WTC11 (cell line): ENCODE measurements at regions not wholly inside any gene's neighbourhood (a gene's known extent, or its start where the extent isn't known, plus 50 kb on each side); places are given as distances from the start of the nearest gene placed in this dataset.

Source experiments
- ATAC-seq: fragments of 200-7000 bp; cut with Tn5 transposase; 2 replicates; pipeline ENCODE4 v1.10.0; 2021; ENCODE audit warnings: mild to moderate bottlenecking, moderate library complexity
- CTCF ChIA-PET: fragments of 300-600 bp; sonication (Branson Sonifier 250); formaldehyde crosslinking; loops from one replicate; lab custom pipeline; 2021; ENCODE audit warnings: antibody characterized with exemption; lab: Charles Lee
- POLR2A ChIA-PET: fragments of 350-600 bp; sonication (Branson Sonifier 250); formaldehyde crosslinking; loops from one replicate; lab custom pipeline; 2021; ENCODE audit warnings: antibody characterized with exemption; lab: Charles Lee
- DNase-seq: peaks from one replicate; pipeline ENCODE4 v3.0.0; 2021; ENCODE audit warnings: low spot score
- H3K27ac Mint-ChIP-seq: 2 replicates; pipeline ENCODE4 v1.8.0; 2021; ENCODE audit warnings: mixed read lengths
- H3K27me3 Mint-ChIP-seq: 2 replicates; pipeline ENCODE4 v1.8.0; 2021; ENCODE audit warnings: low read depth, mild to moderate bottlenecking, moderate library complexity, mixed read lengths
- H3K36me3 Mint-ChIP-seq: 2 replicates; pipeline ENCODE4 v1.8.0; 2021; ENCODE audit warnings: mixed read lengths
- H3K4me1 Mint-ChIP-seq: 2 replicates; pipeline ENCODE4 v1.8.0; 2022; ENCODE audit warnings: mixed read lengths
- H3K4me3 Mint-ChIP-seq: 2 replicates; pipeline ENCODE4 v1.8.0; 2021; ENCODE audit warnings: mild to moderate bottlenecking, moderate library complexity, mixed read lengths
- H3K9me3 Mint-ChIP-seq: 2 replicates; pipeline ENCODE4 v1.8.0; 2021; ENCODE audit warnings: mixed read lengths
- JUN ChIP-seq: sonication (generic); formaldehyde crosslinking; IDR thresholded peaks from 2 replicates; pipeline ENCODE4 v1.8.0; 2023; ENCODE audit warnings: mild to moderate bottlenecking, missing genetic modification reagents
- KAT7 ChIP-seq: sonication (generic); formaldehyde crosslinking; IDR thresholded peaks from 2 replicates; pipeline ENCODE4 v1.8.1; 2023; ENCODE audit warnings: missing genetic modification reagents, mild to moderate bottlenecking, borderline replicate concordance
- MYBL2 ChIP-seq: sonication (generic); formaldehyde crosslinking; IDR thresholded peaks from 2 replicates; pipeline ENCODE4 v1.8.1; 2023; ENCODE audit warnings: mild to moderate bottlenecking, moderate library complexity, missing genetic modification reagents
- RORB ChIP-seq: fragments of 250-450 bp; sonication (Bioruptor Pico); IDR thresholded peaks from 2 replicates; pipeline ENCODE4 v1.9.0; 2021; ENCODE audit warnings: mild to moderate bottlenecking
- SMAD4 ChIP-seq: sonication (generic); formaldehyde crosslinking; IDR thresholded peaks from 2 replicates; pipeline ENCODE4 v1.8.0; 2022; ENCODE audit warnings: mild to moderate bottlenecking, missing genetic modification reagents
- ZNF138 ChIP-seq: sonication (generic); formaldehyde crosslinking; conservative IDR thresholded peaks from 2 replicates; pipeline ENCODE4 v1.8.1; 2022; ENCODE audit warnings: mild to moderate bottlenecking, moderate library complexity, missing genetic modification reagents
- ZNF396 ChIP-seq: fragments of 250-450 bp; sonication (Bioruptor Pico); IDR thresholded peaks from 2 replicates; pipeline ENCODE4 v1.8.0; 2021; ENCODE audit warnings: mild to moderate bottlenecking, moderate library complexity, borderline replicate concordance
- TF ChIP-seq, protein P1 (sequence below): sonication (generic); formaldehyde crosslinking; IDR thresholded peaks from 2 replicates; pipeline ENCODE4 v1.8.0; 2022; ENCODE audit warnings: missing genetic modification reagents
- TF ChIP-seq, protein P2 (sequence below): sonication (generic); formaldehyde crosslinking; IDR thresholded peaks from 2 replicates; pipeline ENCODE4 v1.8.0; 2022; ENCODE audit warnings: mild to moderate bottlenecking, missing genetic modification reagents
- TF ChIP-seq, protein P3 (sequence below): sonication (generic); formaldehyde crosslinking; IDR thresholded peaks from 2 replicates; pipeline ENCODE4 v1.8.0; 2023; ENCODE audit warnings: missing genetic modification reagents
- TF ChIP-seq, protein P4 (sequence below): sonication (generic); formaldehyde crosslinking; IDR thresholded peaks from 2 replicates; pipeline ENCODE4 v1.8.1; 2023; ENCODE audit warnings: mild to moderate bottlenecking, missing genetic modification reagents
- TF ChIP-seq, protein P5 (sequence below): sonication (generic); formaldehyde crosslinking; IDR thresholded peaks from 2 replicates; pipeline ENCODE4 v1.8.1; 2022; ENCODE audit warnings: missing genetic modification reagents, borderline replicate concordance
- TF ChIP-seq, protein P6 (sequence below): sonication (generic); formaldehyde crosslinking; IDR thresholded peaks from 2 replicates; pipeline ENCODE4 v1.8.0; 2022; ENCODE audit warnings: mild to moderate bottlenecking, missing genetic modification reagents
- TF ChIP-seq, protein P7 (sequence below): sonication (generic); formaldehyde crosslinking; IDR thresholded peaks from 2 replicates; pipeline ENCODE4 v1.8.1; 2023; ENCODE audit warnings: mild to moderate bottlenecking, missing genetic modification reagents, borderline replicate concordance
- TF ChIP-seq, protein P8 (sequence below): fragments of 200-600 bp; IDR thresholded peaks from 2 replicates; pipeline ENCODE4 v1.8.0; 2022; ENCODE audit warnings: antibody characterized with exemption

DNA sequence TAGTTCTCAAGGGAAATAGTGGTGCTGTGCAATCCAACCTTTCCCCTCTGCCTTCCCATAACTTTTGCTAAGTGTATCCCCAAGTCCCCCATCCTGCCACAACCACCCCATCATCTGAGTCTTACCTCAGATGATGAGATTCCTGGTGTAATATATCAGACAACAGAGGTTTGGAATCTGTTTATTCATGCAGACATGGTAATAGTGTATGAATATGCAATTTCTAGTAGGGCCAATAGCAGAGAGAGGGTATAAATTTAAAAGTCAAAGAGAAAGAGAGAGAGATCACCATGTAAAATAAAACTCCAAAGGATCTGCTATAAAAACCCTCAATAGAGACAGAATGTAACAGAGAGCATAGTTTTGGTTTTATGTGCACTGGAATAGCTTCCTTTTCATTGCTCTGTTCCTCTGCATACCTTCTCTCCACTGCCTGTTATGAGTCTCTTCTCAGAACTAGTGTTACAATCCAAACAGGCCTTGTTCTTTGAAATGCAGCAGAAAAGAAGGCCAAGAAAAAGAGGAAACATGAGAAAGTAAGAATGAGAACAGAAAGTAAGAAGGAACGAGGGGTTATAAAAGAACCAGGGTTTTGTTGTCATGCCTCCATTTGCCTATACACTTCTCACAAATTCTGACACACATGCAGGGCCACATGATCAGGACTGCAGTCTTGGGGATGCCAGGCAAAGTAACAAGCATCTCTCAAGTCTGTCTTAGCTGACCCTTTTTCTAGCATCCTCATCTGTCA, 278.0 kb downstream of the CETN3 start (continued):
- TF ChIP-seq, protein P1, sequence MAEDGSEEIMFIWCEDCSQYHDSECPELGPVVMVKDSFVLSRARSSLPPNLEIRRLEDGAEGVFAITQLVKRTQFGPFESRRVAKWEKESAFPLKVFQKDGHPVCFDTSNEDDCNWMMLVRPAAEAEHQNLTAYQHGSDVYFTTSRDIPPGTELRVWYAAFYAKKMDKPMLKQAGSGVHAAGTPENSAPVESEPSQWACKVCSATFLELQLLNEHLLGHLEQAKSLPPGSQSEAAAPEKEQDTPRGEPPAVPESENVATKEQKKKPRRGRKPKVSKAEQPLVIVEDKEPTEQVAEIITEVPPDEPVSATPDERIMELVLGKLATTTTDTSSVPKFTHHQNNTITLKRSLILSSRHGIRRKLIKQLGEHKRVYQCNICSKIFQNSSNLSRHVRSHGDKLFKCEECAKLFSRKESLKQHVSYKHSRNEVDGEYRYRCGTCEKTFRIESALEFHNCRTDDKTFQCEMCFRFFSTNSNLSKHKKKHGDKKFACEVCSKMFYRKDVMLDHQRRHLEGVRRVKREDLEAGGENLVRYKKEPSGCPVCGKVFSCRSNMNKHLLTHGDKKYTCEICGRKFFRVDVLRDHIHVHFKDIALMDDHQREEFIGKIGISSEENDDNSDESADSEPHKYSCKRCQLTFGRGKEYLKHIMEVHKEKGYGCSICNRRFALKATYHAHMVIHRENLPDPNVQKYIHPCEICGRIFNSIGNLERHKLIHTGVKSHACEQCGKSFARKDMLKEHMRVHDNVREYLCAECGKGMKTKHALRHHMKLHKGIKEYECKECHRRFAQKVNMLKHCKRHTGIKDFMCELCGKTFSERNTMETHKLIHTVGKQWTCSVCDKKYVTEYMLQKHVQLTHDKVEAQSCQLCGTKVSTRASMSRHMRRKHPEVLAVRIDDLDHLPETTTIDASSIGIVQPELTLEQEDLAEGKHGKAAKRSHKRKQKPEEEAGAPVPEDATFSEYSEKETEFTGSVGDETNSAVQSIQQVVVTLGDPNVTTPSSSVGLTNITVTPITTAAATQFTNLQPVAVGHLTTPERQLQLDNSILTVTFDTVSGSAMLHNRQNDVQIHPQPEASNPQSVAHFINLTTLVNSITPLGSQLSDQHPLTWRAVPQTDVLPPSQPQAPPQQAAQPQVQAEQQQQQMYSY (CRISPR knock-in tag) = no peak
- TF ChIP-seq MYBL2 (CRISPR knock-in tag) (no peak), JUN (CRISPR knock-in tag) (no peak)
- TF ChIP-seq, protein P2, sequence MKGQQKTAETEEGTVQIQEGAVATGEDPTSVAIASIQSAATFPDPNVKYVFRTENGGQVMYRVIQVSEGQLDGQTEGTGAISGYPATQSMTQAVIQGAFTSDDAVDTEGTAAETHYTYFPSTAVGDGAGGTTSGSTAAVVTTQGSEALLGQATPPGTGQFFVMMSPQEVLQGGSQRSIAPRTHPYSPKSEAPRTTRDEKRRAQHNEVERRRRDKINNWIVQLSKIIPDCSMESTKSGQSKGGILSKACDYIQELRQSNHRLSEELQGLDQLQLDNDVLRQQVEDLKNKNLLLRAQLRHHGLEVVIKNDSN = no peak
- TF ChIP-seq, protein P3, sequence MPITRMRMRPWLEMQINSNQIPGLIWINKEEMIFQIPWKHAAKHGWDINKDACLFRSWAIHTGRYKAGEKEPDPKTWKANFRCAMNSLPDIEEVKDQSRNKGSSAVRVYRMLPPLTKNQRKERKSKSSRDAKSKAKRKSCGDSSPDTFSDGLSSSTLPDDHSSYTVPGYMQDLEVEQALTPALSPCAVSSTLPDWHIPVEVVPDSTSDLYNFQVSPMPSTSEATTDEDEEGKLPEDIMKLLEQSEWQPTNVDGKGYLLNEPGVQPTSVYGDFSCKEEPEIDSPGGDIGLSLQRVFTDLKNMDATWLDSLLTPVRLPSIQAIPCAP (CRISPR knock-in tag) = no peak
- TF ChIP-seq, protein P4, sequence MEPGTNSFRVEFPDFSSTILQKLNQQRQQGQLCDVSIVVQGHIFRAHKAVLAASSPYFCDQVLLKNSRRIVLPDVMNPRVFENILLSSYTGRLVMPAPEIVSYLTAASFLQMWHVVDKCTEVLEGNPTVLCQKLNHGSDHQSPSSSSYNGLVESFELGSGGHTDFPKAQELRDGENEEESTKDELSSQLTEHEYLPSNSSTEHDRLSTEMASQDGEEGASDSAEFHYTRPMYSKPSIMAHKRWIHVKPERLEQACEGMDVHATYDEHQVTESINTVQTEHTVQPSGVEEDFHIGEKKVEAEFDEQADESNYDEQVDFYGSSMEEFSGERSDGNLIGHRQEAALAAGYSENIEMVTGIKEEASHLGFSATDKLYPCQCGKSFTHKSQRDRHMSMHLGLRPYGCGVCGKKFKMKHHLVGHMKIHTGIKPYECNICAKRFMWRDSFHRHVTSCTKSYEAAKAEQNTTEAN = no peak

DNA sequence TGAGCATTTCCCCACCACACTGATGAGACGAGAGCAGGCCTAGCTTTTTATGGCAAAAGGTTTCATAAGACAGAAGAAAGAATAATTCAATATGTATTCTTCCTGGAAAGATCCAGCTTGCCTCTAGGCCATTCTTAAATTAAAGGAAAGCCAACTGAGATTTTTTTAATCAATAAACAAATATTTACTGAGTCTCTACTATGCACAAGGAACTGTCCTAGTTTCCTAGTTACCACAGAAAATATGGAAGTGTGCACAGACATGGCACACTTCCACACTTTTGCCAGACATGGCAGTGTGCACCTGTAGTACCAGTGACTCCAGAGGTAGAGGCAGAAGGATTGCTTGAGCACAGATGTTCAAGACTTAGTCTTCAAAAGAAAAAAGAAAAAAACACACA, 281.0 kb downstream of the CETN3 start:
- DNase-seq (no peak), ATAC-seq (no peak)
- ChIA-PET POLR2A (no interaction called here), CTCF (no interaction called here)
- Mint-ChIP-seq H3K4me1 (peaks cover 11% of the 10 kb centered on the region), H3K9me3 (no peaks in the 10 kb centered on the region), H3K27me3 (no peaks in the 10 kb centered on the region), H3K27ac (no peak overlapping the region), H3K36me3 (no peaks in the 10 kb centered on the region), H3K4me3 (no peak overlapping the region)
- TF ChIP-seq ZNF138 (CRISPR knock-in tag) = no peak
- TF ChIP-seq, protein P5, sequence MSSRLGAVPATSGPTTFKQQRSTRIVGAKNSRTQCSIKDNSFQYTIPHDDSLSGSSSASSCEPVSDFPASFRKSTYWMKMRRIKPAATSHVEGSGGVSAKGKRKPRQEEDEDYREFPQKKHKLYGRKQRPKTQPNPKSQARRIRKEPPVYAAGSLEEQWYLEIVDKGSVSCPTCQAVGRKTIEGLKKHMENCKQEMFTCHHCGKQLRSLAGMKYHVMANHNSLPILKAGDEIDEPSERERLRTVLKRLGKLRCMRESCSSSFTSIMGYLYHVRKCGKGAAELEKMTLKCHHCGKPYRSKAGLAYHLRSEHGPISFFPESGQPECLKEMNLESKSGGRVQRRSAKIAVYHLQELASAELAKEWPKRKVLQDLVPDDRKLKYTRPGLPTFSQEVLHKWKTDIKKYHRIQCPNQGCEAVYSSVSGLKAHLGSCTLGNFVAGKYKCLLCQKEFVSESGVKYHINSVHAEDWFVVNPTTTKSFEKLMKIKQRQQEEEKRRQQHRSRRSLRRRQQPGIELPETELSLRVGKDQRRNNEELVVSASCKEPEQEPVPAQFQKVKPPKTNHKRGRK = no peak

DNA sequence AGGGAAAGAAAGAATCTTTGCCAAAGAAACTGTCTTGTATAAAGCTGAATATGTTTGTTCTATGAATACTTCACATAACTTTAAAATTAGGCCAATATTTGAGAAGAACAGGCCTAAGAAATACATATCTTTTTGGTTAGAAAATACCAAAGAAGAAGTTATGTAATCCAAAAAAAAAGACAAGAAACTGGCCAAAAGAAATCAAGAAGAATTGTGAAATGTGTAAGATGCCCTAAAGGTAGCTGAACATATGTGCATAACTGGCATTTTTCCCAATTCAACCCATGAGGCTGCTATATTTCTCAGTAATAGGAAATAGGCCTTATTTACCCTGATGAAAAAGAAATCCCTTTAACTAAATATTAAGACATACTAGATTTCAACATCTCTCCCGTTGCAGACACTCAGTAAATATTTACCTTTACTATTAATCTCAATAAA, 290.0 kb downstream of the CETN3 start:
- Mint-ChIP-seq H3K36me3 (no peaks in the 10 kb centered on the region), H3K4me3 (no peak overlapping the region), H3K27me3 (no peaks in the 10 kb centered on the region), H3K4me1 (no peaks in the 10 kb centered on the region), H3K27ac (no peak overlapping the region), H3K9me3 (no peaks in the 10 kb centered on the region)
- POLR2A ChIA-PET = no interaction called here
- DNase-seq = no peak
- ATAC-seq = no peak
- CTCF ChIA-PET = interaction anchor here (0.7 kb wide), 1 partner anchor 1390 kb away, joined by 3 read pairs; no protein-coding TSS in a partner anchor
- no peak for TF ChIP-seq SMAD4 (CRISPR knock-in tag)
- TF ChIP-seq, protein P6, sequence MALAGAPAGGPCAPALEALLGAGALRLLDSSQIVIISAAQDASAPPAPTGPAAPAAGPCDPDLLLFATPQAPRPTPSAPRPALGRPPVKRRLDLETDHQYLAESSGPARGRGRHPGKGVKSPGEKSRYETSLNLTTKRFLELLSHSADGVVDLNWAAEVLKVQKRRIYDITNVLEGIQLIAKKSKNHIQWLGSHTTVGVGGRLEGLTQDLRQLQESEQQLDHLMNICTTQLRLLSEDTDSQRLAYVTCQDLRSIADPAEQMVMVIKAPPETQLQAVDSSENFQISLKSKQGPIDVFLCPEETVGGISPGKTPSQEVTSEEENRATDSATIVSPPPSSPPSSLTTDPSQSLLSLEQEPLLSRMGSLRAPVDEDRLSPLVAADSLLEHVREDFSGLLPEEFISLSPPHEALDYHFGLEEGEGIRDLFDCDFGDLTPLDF (CRISPR knock-in tag) = no peak
- TF ChIP-seq, protein P7, sequence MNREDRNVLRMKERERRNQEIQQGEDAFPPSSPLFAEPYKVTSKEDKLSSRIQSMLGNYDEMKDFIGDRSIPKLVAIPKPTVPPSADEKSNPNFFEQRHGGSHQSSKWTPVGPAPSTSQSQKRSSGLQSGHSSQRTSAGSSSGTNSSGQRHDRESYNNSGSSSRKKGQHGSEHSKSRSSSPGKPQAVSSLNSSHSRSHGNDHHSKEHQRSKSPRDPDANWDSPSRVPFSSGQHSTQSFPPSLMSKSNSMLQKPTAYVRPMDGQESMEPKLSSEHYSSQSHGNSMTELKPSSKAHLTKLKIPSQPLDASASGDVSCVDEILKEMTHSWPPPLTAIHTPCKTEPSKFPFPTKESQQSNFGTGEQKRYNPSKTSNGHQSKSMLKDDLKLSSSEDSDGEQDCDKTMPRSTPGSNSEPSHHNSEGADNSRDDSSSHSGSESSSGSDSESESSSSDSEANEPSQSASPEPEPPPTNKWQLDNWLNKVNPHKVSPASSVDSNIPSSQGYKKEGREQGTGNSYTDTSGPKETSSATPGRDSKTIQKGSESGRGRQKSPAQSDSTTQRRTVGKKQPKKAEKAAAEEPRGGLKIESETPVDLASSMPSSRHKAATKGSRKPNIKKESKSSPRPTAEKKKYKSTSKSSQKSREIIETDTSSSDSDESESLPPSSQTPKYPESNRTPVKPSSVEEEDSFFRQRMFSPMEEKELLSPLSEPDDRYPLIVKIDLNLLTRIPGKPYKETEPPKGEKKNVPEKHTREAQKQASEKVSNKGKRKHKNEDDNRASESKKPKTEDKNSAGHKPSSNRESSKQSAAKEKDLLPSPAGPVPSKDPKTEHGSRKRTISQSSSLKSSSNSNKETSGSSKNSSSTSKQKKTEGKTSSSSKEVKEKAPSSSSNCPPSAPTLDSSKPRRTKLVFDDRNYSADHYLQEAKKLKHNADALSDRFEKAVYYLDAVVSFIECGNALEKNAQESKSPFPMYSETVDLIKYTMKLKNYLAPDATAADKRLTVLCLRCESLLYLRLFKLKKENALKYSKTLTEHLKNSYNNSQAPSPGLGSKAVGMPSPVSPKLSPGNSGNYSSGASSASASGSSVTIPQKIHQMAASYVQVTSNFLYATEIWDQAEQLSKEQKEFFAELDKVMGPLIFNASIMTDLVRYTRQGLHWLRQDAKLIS (CRISPR knock-in tag) = no peak
- TF ChIP-seq, protein P4 = no peak
- no peak for TF ChIP-seq RORB (CRISPR knock-in tag)
- TF ChIP-seq, protein P8, sequence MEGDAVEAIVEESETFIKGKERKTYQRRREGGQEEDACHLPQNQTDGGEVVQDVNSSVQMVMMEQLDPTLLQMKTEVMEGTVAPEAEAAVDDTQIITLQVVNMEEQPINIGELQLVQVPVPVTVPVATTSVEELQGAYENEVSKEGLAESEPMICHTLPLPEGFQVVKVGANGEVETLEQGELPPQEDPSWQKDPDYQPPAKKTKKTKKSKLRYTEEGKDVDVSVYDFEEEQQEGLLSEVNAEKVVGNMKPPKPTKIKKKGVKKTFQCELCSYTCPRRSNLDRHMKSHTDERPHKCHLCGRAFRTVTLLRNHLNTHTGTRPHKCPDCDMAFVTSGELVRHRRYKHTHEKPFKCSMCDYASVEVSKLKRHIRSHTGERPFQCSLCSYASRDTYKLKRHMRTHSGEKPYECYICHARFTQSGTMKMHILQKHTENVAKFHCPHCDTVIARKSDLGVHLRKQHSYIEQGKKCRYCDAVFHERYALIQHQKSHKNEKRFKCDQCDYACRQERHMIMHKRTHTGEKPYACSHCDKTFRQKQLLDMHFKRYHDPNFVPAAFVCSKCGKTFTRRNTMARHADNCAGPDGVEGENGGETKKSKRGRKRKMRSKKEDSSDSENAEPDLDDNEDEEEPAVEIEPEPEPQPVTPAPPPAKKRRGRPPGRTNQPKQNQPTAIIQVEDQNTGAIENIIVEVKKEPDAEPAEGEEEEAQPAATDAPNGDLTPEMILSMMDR = no peak
- no peak for TF ChIP-seq ZNF396 (CRISPR knock-in tag)
- TF ChIP-seq KAT7 = no peak
